ENCODE measurements at regions not wholly inside any gene's neighbourhood (a gene's known extent, or its start where the extent isn't known, plus 50 kb on each side); places are given as distances from the start of the nearest gene placed in this dataset.
"Not testable (repeated sequence)": the region's sequence is repeated elsewhere in the genome, so short reads cannot be mapped to it uniquely, and the experiment has no call there.

GRCh38 chr12:87001102-87001501 lies 744.9 kb upstream of the MGAT4C start:
- TF ChIP-seq EZH2 (IDR thresholded peaks at IDR 0.05; ENCODE audit: low read length): no peak
- no peak for TF ChIP-seq CTCF (optimal IDR thresholded peaks at IDR 0.05 in 1 of 3, IDR thresholded peaks at IDR 0.05 in 1 of 3, conservative IDR thresholded peaks at IDR 0.05 in 1 of 3; ENCODE audit: extremely low read depth in 1 of 3, insufficient read depth in 2 of 3, low read length in 3 of 3)

GRCh38 chr12:86985298-86985697 lies 729.1 kb upstream of the MGAT4C start:
- H3K9me3 ChIP-seq (ENCODE audit: control insufficient read depth, low read depth, low read length): no peaks in the 10 kb centered on the region
- dilution Hi-C loops (cut with MboI; ENCODE audit: extremely low pct_ligation_motif_present, low sequenced_read_pairs): no loop called here
- TF ChIP-seq EZH2 (IDR thresholded peaks at IDR 0.05; ENCODE audit: low read length) (no peak), CTCF (optimal IDR thresholded peaks at IDR 0.05 in 1 of 3, IDR thresholded peaks at IDR 0.05 in 1 of 3, conservative IDR thresholded peaks at IDR 0.05 in 1 of 3; ENCODE audit: extremely low read depth in 1 of 3, insufficient read depth in 2 of 3, low read length in 3 of 3) (no peak)
- no peaks in the 10 kb centered on the region for H3K36me3 ChIP-seq (ENCODE audit: control insufficient read depth in 2 of 2, extremely low read depth in 1 of 2, insufficient read depth in 2 of 2, low read length in 2 of 2)
- FAIRE-seq (no peak), DNase-seq (ENCODE audit: low read depth, low spot score) (no peak)
- H3K4me1 ChIP-seq (ENCODE audit: control insufficient read depth, extremely low read depth, insufficient read depth, low read length): no peaks in the 10 kb centered on the region
- no peak overlapping the region for H3K4me3 ChIP-seq (ENCODE audit: control insufficient read depth in 2 of 3, extremely low read depth in 1 of 3, insufficient read depth in 2 of 3, low read depth in 1 of 3, low read length in 3 of 3)
- no peaks in the 10 kb centered on the region for H3K9me1 ChIP-seq (ENCODE audit: control insufficient read depth, extremely low read depth, insufficient read depth, low read length)
- H3K4me2 ChIP-seq (ENCODE audit: control insufficient read depth, extremely low read depth, insufficient read depth, low read depth, low read length): no peak overlapping the region
- no peaks in the 10 kb centered on the region for H3K27me3 ChIP-seq (ENCODE audit: control insufficient read depth, extremely low read depth, insufficient read depth, low read length)
- no peak overlapping the region for H3K9ac ChIP-seq (ENCODE audit: control insufficient read depth, extremely low read depth, insufficient read depth, low read length)
- no peak overlapping the region for H3K27ac ChIP-seq (ENCODE audit: control insufficient read depth, insufficient read depth, low read length)
- no peaks in the 10 kb centered on the region for H3K79me2 ChIP-seq (ENCODE audit: control insufficient read depth, insufficient read depth, low read length)
- H4K20me1 ChIP-seq (ENCODE audit: control insufficient read depth, extremely low read depth, insufficient read depth, low read length): no peaks in the 10 kb centered on the region
- H2AFZ ChIP-seq (ENCODE audit: control insufficient read depth, low read length): no peak overlapping the region

More at GRCh38 chr12:87001102-87001501, 744.9 kb upstream of the MGAT4C start:
- Histone ChIP-seq H3K4me3 (ENCODE audit: control insufficient read depth in 2 of 3, extremely low read depth in 1 of 3, insufficient read depth in 2 of 3, low read depth in 1 of 3, low read length in 3 of 3) (no peak overlapping the region), H3K4me2 (ENCODE audit: control insufficient read depth, extremely low read depth, insufficient read depth, low read depth, low read length) (no peak overlapping the region), H3K27me3 (ENCODE audit: control insufficient read depth, extremely low read depth, insufficient read depth, low read length) (no peaks in the 10 kb centered on the region), H3K4me1 (ENCODE audit: control insufficient read depth, extremely low read depth, insufficient read depth, low read length) (no peaks in the 10 kb centered on the region), H3K9ac (ENCODE audit: control insufficient read depth, extremely low read depth, insufficient read depth, low read length) (no peak overlapping the region), H2AFZ (ENCODE audit: control insufficient read depth, low read length) (no peak overlapping the region), H3K27ac (ENCODE audit: control insufficient read depth, insufficient read depth, low read length) (no peak overlapping the region), H3K9me1 (ENCODE audit: control insufficient read depth, extremely low read depth, insufficient read depth, low read length) (no peaks in the 10 kb centered on the region), H3K36me3 (ENCODE audit: control insufficient read depth in 2 of 2, extremely low read depth in 1 of 2, insufficient read depth in 2 of 2, low read length in 2 of 2) (no peaks in the 10 kb centered on the region), H3K79me2 (ENCODE audit: control insufficient read depth, insufficient read depth, low read length) (no peaks in the 10 kb centered on the region), H3K9me3 (ENCODE audit: control insufficient read depth, low read depth, low read length) (no peaks in the 10 kb centered on the region), H4K20me1 (ENCODE audit: control insufficient read depth, extremely low read depth, insufficient read depth, low read length) (no peaks in the 10 kb centered on the region)
- FAIRE-seq (no peak), DNase-seq (ENCODE audit: low read depth, low spot score) (no peak)
- dilution Hi-C loops (cut with MboI; ENCODE audit: extremely low pct_ligation_motif_present, low sequenced_read_pairs): no loop called here

GRCh38 chr12:86970595-86970994 lies 714.4 kb upstream of the MGAT4C start:
- FAIRE-seq; H3K27ac ChIP-seq (ENCODE audit: control insufficient read depth, insufficient read depth, low read length); H3K4me2 ChIP-seq (ENCODE audit: control insufficient read depth, extremely low read depth, insufficient read depth, low read depth, low read length); H3K79me2 ChIP-seq (ENCODE audit: control insufficient read depth, insufficient read depth, low read length); H3K9me3 ChIP-seq (ENCODE audit: control insufficient read depth, low read depth, low read length); H3K27me3 ChIP-seq (ENCODE audit: control insufficient read depth, extremely low read depth, insufficient read depth, low read length); H3K9ac ChIP-seq (ENCODE audit: control insufficient read depth, extremely low read depth, insufficient read depth, low read length); H4K20me1 ChIP-seq (ENCODE audit: control insufficient read depth, extremely low read depth, insufficient read depth, low read length); DNase-seq (ENCODE audit: low read depth, low spot score); H3K36me3 ChIP-seq (ENCODE audit: control insufficient read depth in 2 of 2, extremely low read depth in 1 of 2, insufficient read depth in 2 of 2, low read length in 2 of 2); H3K9me1 ChIP-seq (ENCODE audit: control insufficient read depth, extremely low read depth, insufficient read depth, low read length); H3K4me3 ChIP-seq (ENCODE audit: control insufficient read depth in 2 of 3, extremely low read depth in 1 of 3, insufficient read depth in 2 of 3, low read depth in 1 of 3, low read length in 3 of 3); H2AFZ ChIP-seq (ENCODE audit: control insufficient read depth, low read length); H3K4me1 ChIP-seq (ENCODE audit: control insufficient read depth, extremely low read depth, insufficient read depth, low read length); dilution Hi-C loops (cut with MboI; ENCODE audit: extremely low pct_ligation_motif_present, low sequenced_read_pairs): not testable (repeated sequence)

Data from keratinocyte (primary cell).